Stimulated activated naive CD8-positive, alpha-beta T cell treated with anti-CD3 and anti-CD28 coated beads, Interleukin-15, Interleukin-2, amounts not matched to agents 100 U/mL and 50 U/mL, for 24 hours (primary cell): ENCODE measurements at regions not wholly inside any gene's neighbourhood (a gene's known extent, or its start where the extent isn't known, plus 50 kb on each side); places are given as distances from the start of the nearest gene placed in this dataset.
"Not testable (repeated sequence)": the region's sequence is repeated elsewhere in the genome, so short reads cannot be mapped to it uniquely, and the experiment has no call there.

Source experiments
- ATAC-seq: fragments of 150-1000 bp; cut with Tn5 transposase; one replicate; pipeline ENCODE4 v1.10.0; 2021
- DNase-seq: peaks from one replicate; pipeline ENCODE4 v3.0.0; 2021

- ATAC-seq (no peak), DNase-seq (no peak)
Measured at GRCh38 chr3:8311321-8311720, 190.3 kb upstream of the LMCD1 start.

GRCh38 chr3:8312685-8313084, 188.9 kb upstream of the LMCD1 start:
- no peak for DNase-seq

GRCh38 chr3:8313560-8314267, 187.9 kb upstream of the LMCD1 start:
- DNase-seq = no peak
- ATAC-seq = no peak

More at GRCh38 chr3:8312685-8313084, 188.9 kb upstream of the LMCD1 start:
- no peak for ATAC-seq

- not testable (repeated sequence) for ATAC-seq, DNase-seq
Measured at GRCh38 chr3:8315526-8315925, 186.1 kb upstream of the LMCD1 start.

GRCh38 chr3:8317661-8318649, 183.7 kb upstream of the LMCD1 start:
- ATAC-seq (no peak), DNase-seq (no peak)

- peak; percentile 81 for ATAC-seq
- DNase-seq = no peak
Measured at GRCh38 chr3:8319935-8320634, 181.5 kb upstream of the LMCD1 start.

- ATAC-seq (no peak), DNase-seq (no peak)
Measured at GRCh38 chr3:8320711-8321458, 180.7 kb upstream of the LMCD1 start.

- DNase-seq = peak; percentile 33
- no peak for ATAC-seq
Measured at GRCh38 chr3:8324747-8325146, 176.9 kb upstream of the LMCD1 start.

GRCh38 chr3:8325306-8325705, 176.3 kb upstream of the LMCD1 start:
- no peak for DNase-seq
- no peak for ATAC-seq

GRCh38 chr3:8325833-8326232, 175.8 kb upstream of the LMCD1 start:
- not testable (repeated sequence) for DNase-seq, ATAC-seq

- ATAC-seq (peak; percentile 70), DNase-seq (no peak)
Measured at GRCh38 chr3:8327739-8328138, 173.9 kb upstream of the LMCD1 start.

- no peak for DNase-seq
- ATAC-seq = no peak
Measured at GRCh38 chr3:8328967-8329366, 172.7 kb upstream of the LMCD1 start.

- no peak for ATAC-seq
Measured at GRCh38 chr3:8329598-8329997, 172.0 kb upstream of the LMCD1 start.

GRCh38 chr3:8336456-8336855, 165.2 kb upstream of the LMCD1 start:
- no peak for ATAC-seq

More at GRCh38 chr3:8329598-8329997, 172.0 kb upstream of the LMCD1 start:
- no peak for DNase-seq

GRCh38 chr3:8338424-8338823, 163.2 kb upstream of the LMCD1 start:
- ATAC-seq (no peak), DNase-seq (no peak)

More at GRCh38 chr3:8336456-8336855, 165.2 kb upstream of the LMCD1 start:
- no peak for DNase-seq

GRCh38 chr3:8341821-8342247, 159.8 kb upstream of the LMCD1 start:
- DNase-seq (no peak), ATAC-seq (no peak)

GRCh38 chr3:8343058-8343457, 158.6 kb upstream of the LMCD1 start:
- no peak for ATAC-seq
- DNase-seq = no peak

- DNase-seq (no peak), ATAC-seq (no peak)
Measured at GRCh38 chr3:8345398-8345797, 156.2 kb upstream of the LMCD1 start.

- no peak for DNase-seq
- ATAC-seq = no peak
Measured at GRCh38 chr3:8348076-8348475, 153.5 kb upstream of the LMCD1 start.

- ATAC-seq = no peak
Measured at GRCh38 chr3:8352475-8352874, 149.1 kb upstream of the LMCD1 start.

GRCh38 chr3:8353364-8353763, 148.3 kb upstream of the LMCD1 start:
- DNase-seq (no peak), ATAC-seq (no peak)

More at GRCh38 chr3:8352475-8352874, 149.1 kb upstream of the LMCD1 start:
- DNase-seq = no peak

- ATAC-seq (no peak), DNase-seq (no peak)
Measured at GRCh38 chr3:8355346-8355745, 146.3 kb upstream of the LMCD1 start.
